Mesothelial cell of epicardium (in vitro differentiated cells): ENCODE measurements at regions not wholly inside any gene's neighbourhood (a gene's known extent, or its start where the extent isn't known, plus 50 kb on each side); places are given as distances from the start of the nearest gene placed in this dataset.

ENCODE experiments used
- DNase-seq, 2 experiments: peaks; one replicate each; pipeline ENCODE4 v3.0.0; 2021; ENCODE audit warnings: low spot score in 2 of 2; ENCODE audit not compliant: unreplicated experiment in 2 of 2
- H3K27ac Mint-ChIP-seq: 2 replicates; pipeline ENCODE4 v1.8.0; 2021; ENCODE audit warnings: mixed read lengths
- H3K27me3 Mint-ChIP-seq: 2 replicates; pipeline ENCODE4 v1.8.0; 2021; ENCODE audit warnings: low read depth, mixed read lengths
- H3K36me3 Mint-ChIP-seq: 2 replicates; pipeline ENCODE4 v1.8.0; 2021; ENCODE audit warnings: mixed read lengths
- H3K4me1 Mint-ChIP-seq: 2 replicates; pipeline ENCODE4 v1.8.0; 2021; ENCODE audit warnings: mixed read lengths
- H3K4me3 Mint-ChIP-seq: 2 replicates; pipeline ENCODE4 v1.8.0; 2021; ENCODE audit warnings: mild to moderate bottlenecking, moderate library complexity, mixed read lengths
- H3K9me3 Mint-ChIP-seq: 2 replicates; pipeline ENCODE4 v1.8.0; 2021; ENCODE audit warnings: mixed read lengths
- TF ChIP-seq, protein P1 (sequence below): fragments of 200-600 bp; sonication (generic); IDR thresholded peaks from one replicate; pipeline ENCODE4 v1.5.0; 2021; ENCODE audit warnings: antibody characterized with exemption; ENCODE audit not compliant: unreplicated experiment

GRCh38 chr14:98513558-98513957 is 758.4 kb downstream of the BCL11B start:
- Mint-ChIP-seq H3K36me3 (no peaks in the 10 kb centered on the region), H3K4me3 (no peak overlapping the region), H3K9me3 (no peaks in the 10 kb centered on the region), H3K27me3 (peaks cover 29% of the 10 kb centered on the region), H3K27ac (no peak overlapping the region), H3K4me1 (no peaks in the 10 kb centered on the region)
- DNase-seq = no peak
- TF ChIP-seq, protein P1, sequence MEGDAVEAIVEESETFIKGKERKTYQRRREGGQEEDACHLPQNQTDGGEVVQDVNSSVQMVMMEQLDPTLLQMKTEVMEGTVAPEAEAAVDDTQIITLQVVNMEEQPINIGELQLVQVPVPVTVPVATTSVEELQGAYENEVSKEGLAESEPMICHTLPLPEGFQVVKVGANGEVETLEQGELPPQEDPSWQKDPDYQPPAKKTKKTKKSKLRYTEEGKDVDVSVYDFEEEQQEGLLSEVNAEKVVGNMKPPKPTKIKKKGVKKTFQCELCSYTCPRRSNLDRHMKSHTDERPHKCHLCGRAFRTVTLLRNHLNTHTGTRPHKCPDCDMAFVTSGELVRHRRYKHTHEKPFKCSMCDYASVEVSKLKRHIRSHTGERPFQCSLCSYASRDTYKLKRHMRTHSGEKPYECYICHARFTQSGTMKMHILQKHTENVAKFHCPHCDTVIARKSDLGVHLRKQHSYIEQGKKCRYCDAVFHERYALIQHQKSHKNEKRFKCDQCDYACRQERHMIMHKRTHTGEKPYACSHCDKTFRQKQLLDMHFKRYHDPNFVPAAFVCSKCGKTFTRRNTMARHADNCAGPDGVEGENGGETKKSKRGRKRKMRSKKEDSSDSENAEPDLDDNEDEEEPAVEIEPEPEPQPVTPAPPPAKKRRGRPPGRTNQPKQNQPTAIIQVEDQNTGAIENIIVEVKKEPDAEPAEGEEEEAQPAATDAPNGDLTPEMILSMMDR = no peak

GRCh38 chr14:98514016-98514415 is 758.0 kb downstream of the BCL11B start:
- Mint-ChIP-seq H3K9me3 (no peaks in the 10 kb centered on the region), H3K27me3 (peaks cover 30% of the 10 kb centered on the region), H3K4me3 (no peak overlapping the region), H3K36me3 (no peaks in the 10 kb centered on the region), H3K27ac (no peak overlapping the region), H3K4me1 (no peaks in the 10 kb centered on the region)
- TF ChIP-seq, protein P1 = no peak
- no peak for DNase-seq

DNA sequence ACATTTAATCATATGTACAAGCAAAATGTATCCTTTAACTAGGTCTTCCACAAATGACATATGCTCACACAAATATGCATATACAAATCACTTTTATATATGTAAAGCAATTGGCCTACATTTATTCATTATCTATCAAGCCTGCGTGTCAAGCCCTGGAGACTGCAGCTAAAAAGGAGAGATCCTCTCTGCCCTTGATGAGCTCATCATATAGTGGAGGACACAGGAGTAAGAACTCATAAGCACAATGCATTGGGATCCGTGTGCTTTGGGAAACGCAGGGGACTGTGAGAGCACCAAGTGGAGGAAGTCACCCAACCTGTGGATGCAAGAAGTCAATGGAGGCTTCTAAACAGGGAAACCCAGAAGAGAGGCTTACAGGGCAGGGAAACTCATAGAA is 735.7 kb downstream of the BCL11B start:
- no peaks in the 10 kb centered on the region for H3K36me3 Mint-ChIP-seq
- no peak overlapping the region for H3K4me3 Mint-ChIP-seq
- no peaks in the 10 kb centered on the region for H3K4me1 Mint-ChIP-seq
- peaks cover 8% of the 10 kb centered on the region for H3K27me3 Mint-ChIP-seq
- no peak overlapping the region for H3K27ac Mint-ChIP-seq
- H3K9me3 Mint-ChIP-seq = peaks cover 18% of the 10 kb centered on the region
- no peak for DNase-seq
- TF ChIP-seq, protein P1 = no peak

DNA sequence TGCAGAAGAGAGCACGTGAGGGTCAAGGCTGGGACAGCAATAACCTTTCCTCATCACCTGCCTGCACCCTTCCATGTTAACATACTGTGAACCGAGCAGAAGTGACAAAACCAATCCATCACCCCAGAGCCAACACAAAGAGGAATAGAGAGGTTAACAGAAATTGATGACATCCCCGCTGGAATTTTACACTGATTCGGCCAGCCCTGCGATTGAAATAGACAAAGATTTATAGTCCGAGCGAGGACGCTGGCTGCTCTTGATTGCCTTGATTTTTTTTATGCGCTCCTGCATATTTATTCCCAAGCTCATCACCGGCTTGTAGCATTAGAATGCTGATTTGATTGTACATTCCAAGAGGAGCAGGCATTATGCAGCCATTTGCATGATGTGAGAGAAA is 729.7 kb downstream of the BCL11B start:
- Mint-ChIP-seq H3K27ac (no peak overlapping the region), H3K4me3 (no peak overlapping the region), H3K4me1 (no peaks in the 10 kb centered on the region), H3K36me3 (no peaks in the 10 kb centered on the region), H3K27me3 (peaks cover 8% of the 10 kb centered on the region), H3K9me3 (peaks cover 5% of the 10 kb centered on the region)
- no peak for DNase-seq
- TF ChIP-seq, protein P1 = no peak

GRCh38 chr14:98543074-98543473 is 728.9 kb downstream of the BCL11B start:
- TF ChIP-seq, protein P1 = no peak
- Mint-ChIP-seq H3K4me1 (no peaks in the 10 kb centered on the region), H3K36me3 (no peaks in the 10 kb centered on the region), H3K9me3 (peaks cover 5% of the 10 kb centered on the region), H3K27ac (no peak overlapping the region), H3K27me3 (peaks cover 10% of the 10 kb centered on the region), H3K4me3 (no peak overlapping the region)
- DNase-seq = no peak

- H3K27ac Mint-ChIP-seq = no peak overlapping the region
- no peaks in the 10 kb centered on the region for H3K4me1 Mint-ChIP-seq
- TF ChIP-seq, protein P1 = no peak
- H3K27me3 Mint-ChIP-seq = peaks cover 10% of the 10 kb centered on the region
- H3K9me3 Mint-ChIP-seq = peaks cover 2% of the 10 kb centered on the region
- no peak for DNase-seq
- H3K4me3 Mint-ChIP-seq = no peak overlapping the region
- H3K36me3 Mint-ChIP-seq = no peaks in the 10 kb centered on the region
Measured at GRCh38 chr14:98544174-98544573, 727.8 kb downstream of the BCL11B start.
